ENCODE measurements at regions not wholly inside any gene's neighbourhood (a gene's known extent, or its start where the extent isn't known, plus 50 kb on each side); places are given as distances from the start of the nearest gene placed in this dataset.

GRCh38 chr4:3349116-3349515 lies 56.3 kb downstream of the RGS12 start:
- DNase-seq (ENCODE audit: low read depth): no peak
- no peak overlapping the region for H3K4me3 ChIP-seq (ENCODE audit: low read depth, low read length)
- no peak for TF ChIP-seq CTCF (conservative IDR thresholded peaks at IDR 0.05; ENCODE audit: low read depth, low read length)

- TF ChIP-seq CTCF (conservative IDR thresholded peaks at IDR 0.05; ENCODE audit: low read depth, low read length): no peak
- DNase-seq (ENCODE audit: low read depth): no peak
- no peak overlapping the region for H3K4me3 ChIP-seq (ENCODE audit: low read depth, low read length)
Measured at GRCh38 chr4:3351997-3352396, 59.2 kb downstream of the RGS12 start.

GRCh38 chr4:3352505-3352904 lies 59.7 kb downstream of the RGS12 start:
- no peak for TF ChIP-seq CTCF (conservative IDR thresholded peaks at IDR 0.05; ENCODE audit: low read depth, low read length)
- no peak overlapping the region for H3K4me3 ChIP-seq (ENCODE audit: low read depth, low read length)
- DNase-seq (ENCODE audit: low read depth): no peak

GRCh38 chr4:3352941-3353594 lies 60.2 kb downstream of the RGS12 start:
- DNase-seq (ENCODE audit: low read depth): no peak
- no peak overlapping the region for H3K4me3 ChIP-seq (ENCODE audit: low read depth, low read length)
- TF ChIP-seq CTCF (conservative IDR thresholded peaks at IDR 0.05; ENCODE audit: low read depth, low read length): no peak

GRCh38 chr4:3353752-3354454 lies 61.1 kb downstream of the RGS12 start:
- H3K4me3 ChIP-seq (ENCODE audit: low read depth, low read length): no peak overlapping the region
- no peak for DNase-seq (ENCODE audit: low read depth)
- no peak for TF ChIP-seq CTCF (conservative IDR thresholded peaks at IDR 0.05; ENCODE audit: low read depth, low read length)

GRCh38 chr4:3354455-3354811 lies 61.6 kb downstream of the RGS12 start:
- no peak for DNase-seq (ENCODE audit: low read depth)
- no peak overlapping the region for H3K4me3 ChIP-seq (ENCODE audit: low read depth, low read length)
- TF ChIP-seq CTCF (conservative IDR thresholded peaks at IDR 0.05; ENCODE audit: low read depth, low read length): no peak

- no peak for TF ChIP-seq CTCF (conservative IDR thresholded peaks at IDR 0.05; ENCODE audit: low read depth, low read length)
- H3K4me3 ChIP-seq (ENCODE audit: low read depth, low read length): no peak overlapping the region
- DNase-seq (ENCODE audit: low read depth): no peak
Measured at GRCh38 chr4:3355266-3355748, 62.5 kb downstream of the RGS12 start.

Data from choroid plexus epithelial cell (primary cell).